ENCODE measurements at regions not wholly inside any gene's neighbourhood (a gene's known extent, or its start where the extent isn't known, plus 50 kb on each side); places are given as distances from the start of the nearest gene placed in this dataset.

DNA sequence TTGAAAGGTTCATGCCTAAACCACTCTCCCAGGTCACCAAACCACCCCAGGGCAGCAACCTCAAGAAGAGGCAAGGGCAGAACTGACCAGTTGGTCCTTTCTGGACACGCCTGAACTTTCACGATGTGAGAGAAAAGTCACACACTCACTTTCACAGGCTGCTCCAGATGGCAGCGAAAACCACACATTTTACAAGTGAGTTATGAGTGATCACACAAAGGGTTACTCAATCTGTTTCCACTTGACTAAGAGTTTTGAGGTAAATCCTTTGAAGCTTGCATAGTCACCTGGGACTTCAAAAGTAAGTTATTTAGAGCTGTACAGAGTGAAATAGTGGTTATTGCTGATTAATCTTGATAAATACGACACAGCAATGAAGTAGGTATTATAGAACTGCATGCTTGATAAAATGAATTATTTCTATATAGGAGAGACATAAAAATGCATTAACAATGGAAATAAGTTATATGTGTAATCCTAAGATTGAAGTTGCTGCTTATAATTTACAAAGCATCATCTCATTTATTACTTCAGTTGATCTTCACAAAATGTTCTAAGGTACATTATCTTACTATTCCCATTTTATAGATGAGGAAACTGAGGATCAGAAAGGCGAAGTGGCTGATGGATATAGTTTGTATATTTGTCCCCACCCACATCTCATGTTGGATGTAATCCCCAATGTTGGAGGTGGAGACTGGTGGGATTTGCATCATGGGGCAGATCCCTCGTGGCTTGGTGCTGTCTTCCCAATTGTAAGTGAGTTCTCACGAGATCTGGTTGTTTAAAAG, 103.0 kb upstream of the KLF3 start:
- no peak for DNase-seq (ENCODE audit: low read depth)

DNA sequence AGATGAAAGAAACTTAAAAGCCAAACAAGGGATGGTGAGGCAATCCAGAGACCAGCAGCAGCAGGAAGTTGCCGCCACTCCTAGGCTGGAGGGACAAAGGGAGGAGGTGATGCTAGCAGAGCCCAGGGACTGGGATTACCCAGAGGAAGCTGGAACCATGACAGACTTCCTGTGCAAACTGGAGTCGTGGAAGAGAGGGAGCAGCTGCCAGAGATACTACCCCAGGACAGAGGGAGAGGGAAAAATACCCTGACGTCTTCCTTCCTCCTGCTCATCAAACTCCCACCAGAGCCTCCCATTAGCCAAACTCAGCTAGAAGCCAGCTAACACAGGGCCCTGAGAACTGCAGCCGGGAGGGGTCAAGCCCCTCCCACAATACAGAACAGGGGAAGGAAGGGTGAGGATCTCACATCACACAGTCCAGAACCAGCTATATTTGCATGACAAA, 101.2 kb upstream of the KLF3 start:
- DNase-seq (ENCODE audit: low read depth) = peak; percentile 17

- DNase-seq (ENCODE audit: low read depth) = peak; percentile 50
Measured at GRCh38 chr4:38563707-38564495, 100.1 kb upstream of the KLF3 start.

DNA sequence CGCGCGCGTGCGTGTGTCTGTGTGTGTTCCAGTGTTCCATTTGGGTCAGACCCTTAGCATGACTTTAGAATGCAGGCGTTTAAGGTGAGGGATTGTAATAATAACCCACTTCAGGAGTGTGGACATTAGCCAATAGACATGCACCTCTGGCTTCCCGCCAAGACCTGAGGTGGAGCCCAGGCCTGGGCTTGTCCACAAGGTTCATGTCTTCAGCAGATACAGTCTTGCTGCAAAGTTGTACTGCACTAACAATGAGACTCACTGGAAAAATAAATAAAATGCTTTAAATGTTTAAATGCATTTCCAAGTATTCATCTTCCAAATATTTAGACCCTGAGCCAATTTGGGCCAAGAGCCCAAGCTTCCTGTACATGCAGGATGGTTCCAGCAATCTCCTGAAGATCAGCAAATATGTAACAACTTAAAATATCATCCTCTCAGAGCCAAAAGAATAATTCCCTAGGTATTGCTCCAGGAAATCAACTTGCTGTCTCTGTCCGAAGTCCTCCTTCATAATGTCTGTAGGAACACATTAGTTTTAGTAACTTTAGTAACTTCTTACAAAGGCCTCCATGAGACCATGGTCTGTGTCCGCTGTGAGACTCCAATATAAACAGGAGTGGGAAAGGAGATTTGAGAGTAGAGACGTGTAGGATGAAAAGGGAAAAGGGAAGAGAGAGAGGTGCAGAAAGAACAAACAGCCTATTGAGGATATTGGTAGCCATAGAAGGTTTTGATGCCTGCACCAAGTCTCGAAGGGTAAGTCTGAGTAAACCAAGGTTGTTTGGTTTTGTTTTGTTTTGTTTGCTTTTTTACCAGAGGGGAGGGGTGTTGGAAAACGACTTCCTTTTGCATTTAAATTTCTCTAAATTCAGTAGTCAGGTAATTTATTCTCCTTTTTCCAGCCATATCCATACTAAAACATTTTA, 98.5 kb upstream of the KLF3 start:
- peak; percentile 50 for DNase-seq (ENCODE audit: low read depth)

GRCh38 chr4:38566806-38567398, 97.1 kb upstream of the KLF3 start:
- DNase-seq (ENCODE audit: low read depth) = no peak

DNA sequence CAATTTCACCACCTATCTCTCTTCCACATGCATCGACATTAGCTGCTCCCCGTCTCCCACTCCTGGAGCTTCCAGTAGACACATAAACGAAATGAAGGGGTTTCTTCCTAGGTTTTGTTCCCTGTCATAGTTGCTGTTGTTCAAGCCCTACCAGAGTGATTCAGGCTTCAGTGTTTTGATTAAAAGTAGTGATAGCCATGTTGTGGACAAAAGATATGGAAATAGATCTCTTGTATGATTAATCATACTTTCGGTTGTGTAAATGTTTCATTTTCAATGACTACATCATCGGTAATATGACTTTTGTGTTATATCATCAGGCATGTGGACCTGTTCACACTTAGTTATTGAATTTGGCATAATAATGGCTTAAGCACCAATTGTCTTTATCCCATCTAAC, 96.5 kb upstream of the KLF3 start:
- DNase-seq (ENCODE audit: low read depth) = peak; percentile 39

DNA sequence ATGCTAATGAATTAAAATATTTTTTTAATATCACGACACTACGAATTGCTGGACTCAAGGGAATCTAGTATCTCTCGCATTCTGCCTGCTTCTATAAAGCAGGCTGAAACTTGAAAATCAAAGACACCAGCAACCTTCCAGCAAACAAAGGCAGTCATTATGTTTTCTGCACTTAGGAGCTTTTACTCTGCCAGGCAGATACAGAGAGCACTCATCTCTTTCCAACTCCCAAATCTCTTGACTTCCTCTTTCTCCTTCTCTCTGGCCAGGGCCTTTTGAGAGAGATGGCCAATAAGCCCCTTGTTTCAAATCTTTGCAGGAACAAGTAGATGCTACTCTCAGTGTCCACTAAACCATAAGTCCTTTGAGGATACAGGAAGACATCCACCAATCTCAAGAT, 95.2 kb upstream of the KLF3 start:
- DNase-seq (ENCODE audit: low read depth) = no peak

DNA sequence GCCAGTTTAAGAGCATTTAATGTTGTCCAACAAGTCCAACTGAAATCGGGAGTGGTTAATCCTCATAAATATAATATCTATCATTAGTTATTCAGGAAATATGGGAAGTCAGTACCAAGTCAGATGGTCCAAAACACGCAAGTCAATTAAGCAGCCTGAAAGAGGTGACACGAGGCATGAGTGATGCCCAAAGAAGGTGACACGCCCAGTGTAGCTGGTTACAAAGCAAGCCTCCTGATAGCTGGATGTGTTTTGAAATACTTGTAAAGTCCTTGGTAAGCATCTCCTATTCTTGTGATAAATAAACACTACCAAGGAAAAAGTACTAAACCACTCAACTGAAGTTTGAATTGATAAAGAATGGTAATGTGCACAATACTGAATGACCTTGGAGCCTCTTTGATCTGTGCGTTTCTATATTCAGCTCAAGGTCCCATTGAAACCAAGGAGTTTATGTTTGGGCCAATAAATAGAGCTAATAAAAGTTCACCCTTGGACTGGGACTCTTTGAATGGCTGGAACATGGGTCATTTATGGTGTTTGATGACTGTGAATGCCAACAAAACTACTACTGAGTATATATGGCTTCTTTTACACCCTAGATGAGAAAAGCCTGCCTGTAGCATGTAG, 93.2 kb upstream of the KLF3 start:
- DNase-seq (ENCODE audit: low read depth) = no peak

GRCh38 chr4:38572793-38573192, 91.2 kb upstream of the KLF3 start:
- DNase-seq (ENCODE audit: low read depth) = no peak

DNA sequence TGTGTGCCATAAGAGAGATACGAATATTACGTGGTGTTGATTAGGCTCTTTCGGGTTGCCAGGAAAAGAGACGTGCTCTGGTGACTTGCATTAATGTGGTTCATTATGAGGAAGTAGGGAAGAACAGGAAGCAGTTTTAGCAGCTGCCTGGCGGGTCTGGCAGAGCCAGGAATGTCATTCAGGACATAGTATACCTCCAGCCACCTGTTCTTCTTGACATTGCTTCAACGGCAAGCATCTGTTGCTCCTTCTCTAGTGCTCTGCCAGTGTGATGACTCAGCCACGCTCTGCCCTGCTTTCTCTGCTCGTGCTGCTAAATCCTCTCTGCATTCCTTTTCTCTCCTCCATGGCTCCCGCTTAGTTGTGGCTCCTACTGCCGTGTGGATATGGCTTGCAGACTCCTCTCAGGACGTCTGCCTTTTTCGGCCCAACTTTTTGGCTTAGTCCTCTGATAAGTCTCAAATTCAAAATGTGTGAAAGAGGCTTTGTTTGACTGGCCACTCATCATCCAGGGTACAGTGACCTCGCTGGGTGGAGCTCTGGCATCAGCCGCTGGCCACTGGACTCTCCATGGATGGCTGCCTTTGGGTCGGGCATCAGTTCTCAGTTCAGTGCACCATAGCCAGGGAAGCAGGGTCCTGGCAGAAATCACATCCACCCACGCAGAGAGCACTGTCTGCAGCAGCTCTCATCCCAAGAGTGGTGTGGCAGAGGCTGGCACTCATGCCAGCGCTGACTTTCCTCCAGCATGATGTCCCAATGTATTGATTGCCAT, 89.3 kb upstream of the KLF3 start:
- no peak for DNase-seq (ENCODE audit: low read depth)

DNA sequence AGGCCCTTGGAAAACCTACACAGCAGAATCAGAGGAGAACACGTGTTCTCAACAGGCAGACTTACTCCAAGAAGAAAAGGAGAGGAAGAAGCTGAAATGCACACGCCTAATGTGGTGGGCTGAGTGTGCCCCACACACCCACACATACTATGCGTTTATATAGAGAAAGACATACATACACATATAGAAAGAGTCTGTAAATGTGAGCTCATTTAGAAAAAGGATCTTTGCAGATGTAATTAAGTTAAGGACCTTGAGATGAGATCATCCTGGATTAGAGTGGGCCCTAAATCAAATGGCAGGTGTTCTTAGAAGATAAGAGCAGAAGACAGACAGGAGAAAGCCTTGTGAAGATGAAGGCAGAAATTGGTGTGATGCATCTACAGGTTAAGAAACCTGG, 87.2 kb upstream of the KLF3 start:
- DNase-seq (ENCODE audit: low read depth) = no peak

DNA sequence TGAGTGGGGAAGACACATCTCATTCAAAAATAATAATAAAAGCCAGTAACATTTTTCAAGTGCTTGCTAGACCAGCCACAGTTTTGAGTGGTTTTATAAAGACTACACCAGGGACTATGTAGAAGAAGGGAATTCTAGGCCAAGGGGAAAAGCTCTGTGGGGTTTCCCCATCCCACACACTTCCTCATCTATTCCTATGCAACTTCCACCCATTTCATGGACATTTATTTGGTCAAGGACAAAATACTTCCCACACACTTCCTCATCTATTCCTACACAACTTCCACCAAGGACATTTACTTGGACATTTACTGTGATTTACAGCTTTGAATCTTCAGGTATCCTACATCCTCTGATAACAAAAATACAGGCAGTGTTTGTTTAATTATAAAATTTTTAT, 86.5 kb upstream of the KLF3 start:
- DNase-seq (ENCODE audit: low read depth) = no peak

DNA sequence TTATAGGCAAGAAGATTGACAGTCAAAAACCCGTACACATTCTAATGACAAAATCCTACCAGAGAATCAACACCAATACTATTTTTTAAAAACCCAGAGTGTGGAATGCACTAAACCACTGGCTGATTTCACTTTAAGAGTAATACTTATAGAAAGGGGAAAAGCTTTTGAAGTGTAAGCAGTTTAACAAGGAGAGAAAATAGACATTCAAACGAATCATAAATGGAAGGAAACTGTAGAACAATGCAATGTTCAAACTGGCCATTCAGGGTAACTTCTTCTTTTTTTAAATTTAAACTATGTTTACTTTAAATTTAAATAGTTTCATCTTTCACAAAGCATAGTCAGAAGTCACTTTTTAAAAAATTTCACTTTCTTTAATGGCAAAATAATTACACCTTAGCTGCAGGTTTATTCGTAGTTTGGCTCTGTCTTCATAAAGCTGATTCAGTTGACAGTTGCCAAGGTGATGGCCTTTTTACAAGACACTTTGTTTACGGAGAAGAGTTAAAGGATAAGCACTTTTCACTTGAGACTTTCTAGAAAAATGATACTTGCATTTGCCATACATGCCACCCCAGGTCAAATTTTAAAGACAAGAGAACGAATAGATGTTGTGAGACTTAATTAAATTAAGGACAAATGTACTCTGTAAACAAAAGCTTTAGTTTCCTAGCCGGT, 82.4 kb upstream of the KLF3 start:
- no peak for DNase-seq (ENCODE audit: low read depth)

DNA sequence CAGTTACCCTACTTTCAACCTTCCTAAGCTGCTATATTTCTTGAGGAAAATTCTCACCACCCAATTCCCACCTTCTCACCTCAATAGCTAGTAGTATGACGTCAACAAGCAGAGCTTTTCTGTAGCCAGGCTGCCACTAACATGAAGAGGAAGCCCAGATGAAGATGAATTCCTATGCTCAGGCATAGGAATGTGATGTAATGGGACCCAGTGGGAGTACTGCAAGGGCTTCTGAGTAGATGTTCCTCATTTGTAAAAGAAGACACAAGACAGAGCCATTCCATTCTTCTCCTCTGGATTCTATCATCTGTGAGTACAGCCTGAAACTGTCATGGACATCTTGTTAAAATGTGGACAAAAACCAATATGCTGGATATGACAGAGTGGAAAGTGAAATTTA, 81.6 kb upstream of the KLF3 start:
- no peak for DNase-seq (ENCODE audit: low read depth)

DNA sequence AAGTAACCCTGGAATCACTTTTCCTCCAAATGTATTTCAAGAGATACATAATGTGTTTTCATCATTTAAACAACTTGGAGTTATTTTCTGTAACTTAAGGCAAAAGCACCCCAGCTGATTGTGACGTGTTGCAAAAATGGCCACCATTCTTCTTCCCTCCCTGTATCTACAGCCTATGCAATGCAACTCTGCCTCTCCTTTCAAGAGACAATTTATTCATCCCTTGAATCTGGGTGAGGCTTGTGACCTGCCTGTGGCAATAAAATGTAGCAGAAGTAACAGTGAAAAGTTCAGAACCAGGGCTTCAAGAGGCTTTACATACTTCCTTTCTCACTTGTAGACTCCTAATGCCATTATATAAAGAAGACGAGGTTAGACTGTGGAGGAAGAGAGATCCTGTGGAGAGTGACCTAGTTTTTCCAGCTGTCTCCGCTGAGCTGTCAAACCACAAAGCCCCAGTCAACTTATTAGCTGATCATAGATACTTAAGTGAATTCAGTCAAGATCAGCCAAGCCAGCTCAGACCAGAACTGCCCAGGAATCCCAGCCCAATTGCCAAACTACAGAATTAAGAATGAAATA, 81.0 kb upstream of the KLF3 start:
- peak; percentile 62 for DNase-seq (ENCODE audit: low read depth)

GRCh38 chr4:38585871-38586270, 78.1 kb upstream of the KLF3 start:
- no peak for DNase-seq (ENCODE audit: low read depth)

- DNase-seq (ENCODE audit: low read depth) = no peak
Measured at GRCh38 chr4:38587106-38587505, 76.9 kb upstream of the KLF3 start.

- no peak for DNase-seq (ENCODE audit: low read depth)
Measured at GRCh38 chr4:38590046-38590445, 74.0 kb upstream of the KLF3 start.

DNA sequence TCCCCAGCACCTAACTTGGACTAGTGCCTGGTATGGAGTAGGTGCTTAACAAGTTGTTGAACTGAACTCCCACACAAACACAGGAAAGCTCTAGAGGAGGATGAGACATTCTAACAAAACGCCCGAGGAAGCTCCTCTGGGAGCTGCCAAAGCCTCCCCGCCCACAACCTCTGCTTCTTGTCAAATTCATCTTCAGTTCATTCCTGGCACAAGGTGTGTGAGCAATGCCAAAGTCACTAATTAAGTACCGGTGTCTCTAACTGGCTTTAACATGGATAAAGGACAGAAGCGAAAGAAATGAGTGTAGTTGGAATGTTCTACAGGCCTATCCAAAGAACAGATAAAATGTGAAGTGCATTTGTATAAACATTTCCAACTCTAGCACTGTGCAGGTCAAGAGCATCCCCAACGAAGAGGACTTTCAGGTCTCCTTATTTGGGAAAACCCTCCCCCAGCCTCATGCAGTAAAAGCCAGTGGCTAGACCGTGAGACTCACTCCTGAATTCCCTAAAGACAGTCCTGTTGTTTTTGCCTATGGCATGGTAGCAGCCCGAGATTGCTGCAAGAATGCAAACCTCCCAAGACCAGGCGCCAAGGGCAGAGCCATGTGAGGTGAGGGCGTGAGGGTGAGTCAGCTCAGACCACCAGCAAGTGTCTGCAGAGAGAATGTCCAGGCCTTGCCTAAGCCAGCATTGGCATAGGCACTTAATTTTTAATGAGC, 72.2 kb upstream of the KLF3 start:
- no peak for DNase-seq (ENCODE audit: low read depth)

Measured in iris pigment epithelial cell (primary cell).